Glutamatergic neuron (in vitro differentiated cells): ENCODE measurements at regions not wholly inside any gene's neighbourhood (a gene's known extent, or its start where the extent isn't known, plus 50 kb on each side); places are given as distances from the start of the nearest gene placed in this dataset.
"Not testable (repeated sequence)": the region's sequence is repeated elsewhere in the genome, so short reads cannot be mapped to it uniquely, and the experiment has no call there.

Experiments used
- DNase-seq: peaks from one replicate; pipeline ENCODE4 v3.0.0; 2022
- H3K27ac Mint-ChIP-seq: one replicate; pipeline ENCODE4 v1.8.0; 2020; ENCODE audit warnings: mild to moderate bottlenecking, mixed read lengths, inconsistent platforms; ENCODE audit not compliant: unreplicated experiment
- H3K27me3 Mint-ChIP-seq: one replicate; pipeline ENCODE4 v1.8.0; 2020; ENCODE audit warnings: mild to moderate bottlenecking, moderate library complexity, mixed read lengths, inconsistent platforms; ENCODE audit not compliant: unreplicated experiment
- H3K36me3 Mint-ChIP-seq: one replicate; pipeline ENCODE4 v1.8.0; 2020; ENCODE audit warnings: mild to moderate bottlenecking, mixed read lengths, inconsistent platforms; ENCODE audit not compliant: unreplicated experiment
- H3K4me1 Mint-ChIP-seq: one replicate; pipeline ENCODE4 v1.8.0; 2020; ENCODE audit warnings: mild to moderate bottlenecking, low read depth, mixed read lengths, inconsistent platforms; ENCODE audit not compliant: unreplicated experiment
- H3K4me3 Mint-ChIP-seq: one replicate; pipeline ENCODE4 v1.8.0; 2020; ENCODE audit warnings: mild to moderate bottlenecking, mixed read lengths, inconsistent platforms; ENCODE audit not compliant: unreplicated experiment
- H3K9me3 Mint-ChIP-seq: one replicate; pipeline ENCODE4 v1.8.0; 2020; ENCODE audit warnings: mild to moderate bottlenecking, moderate library complexity, mixed read lengths, inconsistent platforms; ENCODE audit not compliant: unreplicated experiment
- CTCF ChIP-seq: fragments of 200-600 bp; sonication (generic); IDR thresholded peaks from one replicate; pipeline ENCODE4 v1.5.0; 2021; ENCODE audit not compliant: partially characterized antibody, unreplicated experiment

- Mint-ChIP-seq H3K36me3 (no peaks in the 10 kb centered on the region), H3K4me1 (no peaks in the 10 kb centered on the region), H3K27me3 (peaks cover 1% of the 10 kb centered on the region), H3K27ac (no peak overlapping the region), H3K4me3 (no peak overlapping the region), H3K9me3 (peaks cover 2% of the 10 kb centered on the region)
- TF ChIP-seq CTCF, result no peak
- no peak for DNase-seq
These were observed 322.8 kb upstream of the EDA2R start for GRCh38 chrX:66961665-66962064.

DNA sequence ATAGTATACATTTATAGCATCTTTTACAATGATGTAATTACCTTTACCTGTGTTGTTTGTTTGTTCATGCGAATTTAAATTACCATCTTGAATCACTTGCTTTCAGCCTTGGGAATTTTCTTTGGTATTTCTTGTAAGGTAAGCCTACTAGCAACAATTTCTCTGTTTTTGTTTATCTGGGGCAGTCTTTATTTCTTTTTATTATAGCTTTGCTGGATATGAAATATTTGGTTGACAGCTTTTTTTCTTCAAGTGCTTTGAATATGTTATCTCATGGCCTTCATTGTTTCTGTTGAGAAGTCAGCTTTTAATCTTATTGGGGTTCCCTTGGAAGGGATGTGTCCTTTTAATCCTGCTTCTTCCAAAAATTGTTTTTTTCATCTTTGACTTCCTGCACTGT lies 292.8 kb upstream of the EDA2R start:
- Mint-ChIP-seq H3K27me3 (no peaks in the 10 kb centered on the region), H3K9me3 (no peaks in the 10 kb centered on the region), H3K36me3 (no peaks in the 10 kb centered on the region), H3K27ac (no peak overlapping the region), H3K4me1 (no peaks in the 10 kb centered on the region), H3K4me3 (no peak overlapping the region)
- no peak for TF ChIP-seq CTCF
- no peak for DNase-seq

DNA sequence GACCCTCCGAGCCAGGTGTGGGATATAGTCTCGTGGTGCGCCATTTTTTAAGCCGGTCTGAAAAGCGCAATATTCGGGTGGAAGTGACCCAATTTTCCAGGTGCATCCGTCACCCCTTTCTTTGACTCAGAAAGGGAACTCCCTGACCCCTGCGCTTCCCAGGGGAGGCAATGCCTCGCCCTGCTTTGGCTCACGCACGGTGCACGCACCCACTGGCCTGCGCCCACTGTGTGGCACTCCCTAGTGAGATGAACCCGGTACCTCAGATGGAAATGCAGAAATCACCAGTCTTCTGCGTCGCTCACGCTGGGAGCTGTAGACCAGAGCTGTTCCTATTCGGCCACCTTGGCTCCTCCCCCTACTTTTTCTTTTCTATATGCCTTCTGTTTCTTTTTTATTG lies 291.6 kb upstream of the EDA2R start:
- H3K4me3 Mint-ChIP-seq, H3K36me3 Mint-ChIP-seq, H3K4me1 Mint-ChIP-seq, H3K27ac Mint-ChIP-seq, H3K9me3 Mint-ChIP-seq, DNase-seq, H3K27me3 Mint-ChIP-seq: not testable (repeated sequence)

DNA sequence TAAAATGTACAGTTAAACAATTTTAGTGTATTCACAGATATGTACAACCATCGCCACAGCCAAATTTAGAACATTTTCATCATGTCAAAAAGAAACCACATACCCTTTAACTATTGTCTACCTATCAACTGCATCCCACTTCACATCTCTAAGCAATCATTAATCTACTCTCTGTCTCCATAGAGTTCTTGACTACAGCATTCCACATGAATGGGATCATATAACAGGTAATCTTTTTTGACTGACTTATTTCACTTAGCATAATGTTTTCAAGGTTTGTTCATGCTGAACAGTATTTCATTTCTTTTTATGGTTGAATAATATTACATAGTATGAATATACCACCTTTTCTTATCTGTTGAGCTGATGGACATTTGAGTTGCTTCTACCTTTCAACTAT lies 281.4 kb upstream of the EDA2R start:
- H3K4me1 Mint-ChIP-seq, result no peaks in the 10 kb centered on the region
- no peak for TF ChIP-seq CTCF
- no peak overlapping the region for H3K4me3 Mint-ChIP-seq
- no peak for DNase-seq
- no peaks in the 10 kb centered on the region for H3K9me3 Mint-ChIP-seq
- no peaks in the 10 kb centered on the region for H3K36me3 Mint-ChIP-seq
- no peak overlapping the region for H3K27ac Mint-ChIP-seq
- no peaks in the 10 kb centered on the region for H3K27me3 Mint-ChIP-seq

- no peak overlapping the region for H3K27ac Mint-ChIP-seq
- no peaks in the 10 kb centered on the region for H3K27me3 Mint-ChIP-seq
- no peaks in the 10 kb centered on the region for H3K9me3 Mint-ChIP-seq
These were observed 280.5 kb upstream of the EDA2R start for GRCh38 chrX:66919280-66919832.

More at GRCh38 chrX:66919280-66919832, 280.5 kb upstream of the EDA2R start:
- DNase-seq, result no peak
- no peak for TF ChIP-seq CTCF
- Mint-ChIP-seq H3K36me3 (no peaks in the 10 kb centered on the region), H3K4me1 (no peaks in the 10 kb centered on the region), H3K4me3 (no peak overlapping the region)
